K562 (cell line): ENCODE measurements at regions not wholly inside any gene's neighbourhood (a gene's known extent, or its start where the extent isn't known, plus 50 kb on each side); places are given as distances from the start of the nearest gene placed in this dataset.
A peak's percentile ranks its signal among the peaks of the same experiment; 100 is the strongest.

Experiments
- ATAC-seq: fragments of 200-7000 bp; cut with Tn5 transposase; 3 replicates; pipeline ENCODE4 v1.9.1; 2020; ENCODE audit warnings: moderate library complexity
- BruUV-seq: library from RNA; stranded (reverse); fragments of 400-500 nt; replicated peaks from 2 replicates; lab custom pipeline; 2021; lab: Mats Ljungman, UMichigan
- CTCF ChIA-PET: fragments of 300-600 bp; formaldehyde crosslinking; extraction: SDS; loops from one replicate; lab custom pipeline; 2021; ENCODE audit warnings: low intra/inter-chr PET ratio; lab: Yijun Ruan, JAX
- POLR2A ChIA-PET: fragments of 300-600, 350-650 bp; sonication (Branson Sonifier 250); formaldehyde crosslinking; extraction: SDS; loops from one replicate; lab custom pipeline; 2021; ENCODE audit warnings: antibody characterized with exemption, inconsistent platforms; lab: Yijun Ruan, JAX
- DNase-seq, 4 experiments: peaks; one replicate each; pipeline versions ENCODE4 v3.0.0 to v3.0.0-alpha.2; 2011 to 2018; ENCODE audit warnings: low spot score in 3 of 4, mixed read lengths in 3 of 4; ENCODE audit errors: extremely low read depth in 1 of 4
- FAIRE-seq: peaks from 2 replicates; lab custom pipeline; 2011; peaks lifted over from hg19 to GRCh38; lab: Jason Lieb, UNC
- H2AFZ ChIP-seq: 2 replicates; pipeline ENCODE4 v1.6.0; 2011; ENCODE audit warnings: low read depth, low read length, control low read depth, inconsistent platforms
- H3K27ac ChIP-seq: fragments of 200-600 bp; 3 replicates; pipeline ENCODE4 v1.8.0; 2011; ENCODE audit warnings: low read depth, mild to moderate bottlenecking, control low read depth, inconsistent platforms, low read length, moderate library complexity, mixed read lengths; ENCODE audit errors: extremely low read depth
- H3K27me3 ChIP-seq, 2 experiments: fragments of 300-600 bp in 1 of 2; 2 replicates in 1 of 2; 3 replicates in 1 of 2; pipeline versions ENCODE4 v1.6.0 to v1.8.0; 2011; ENCODE audit warnings: inconsistent platforms in 2 of 2, low read length in 2 of 2, mild to moderate bottlenecking in 1 of 2, mixed read lengths in 1 of 2, moderate library complexity in 1 of 2; ENCODE audit not compliant: control insufficient read depth in 2 of 2, insufficient read depth in 2 of 2
- H3K36me3 ChIP-seq: fragments of 300-600 bp; 3 replicates; pipeline ENCODE4 v1.8.0; 2011; ENCODE audit warnings: mild to moderate bottlenecking, low read length, inconsistent platforms; ENCODE audit not compliant: control insufficient read depth, insufficient read depth
- H3K4me1 ChIP-seq, 2 experiments: fragments of 200-600 bp in 1 of 2; replicated peaks in 1 of 2; 2 replicates in 1 of 2; 3 replicates in 1 of 2; pipeline versions ENCODE4 v1.5.1 to v1.8.0; 2011; ENCODE audit warnings: inconsistent platforms in 2 of 2, low read length in 2 of 2, mild to moderate bottlenecking in 1 of 2, mixed read lengths in 1 of 2, moderate library complexity in 1 of 2; ENCODE audit not compliant: control insufficient read depth in 2 of 2, insufficient read depth in 2 of 2
- H3K4me2 ChIP-seq: 2 replicates; pipeline ENCODE4 v1.6.1; 2011; ENCODE audit warnings: low read length, control low read depth, inconsistent platforms, mixed read lengths; ENCODE audit not compliant: insufficient read depth
- H3K4me3 ChIP-seq: fragments of 200-600 bp; sonication (generic), shearing (Covaris generic); 2 replicates; pipeline ENCODE4 v1.5.1; 2016; ENCODE audit warnings: control low read depth, inconsistent platforms
- H3K79me2 ChIP-seq: fragments of 200-600 bp; 3 replicates; pipeline ENCODE4 v1.8.0; 2011; ENCODE audit warnings: low read length, inconsistent platforms; ENCODE audit not compliant: control insufficient read depth, insufficient read depth
- H3K9ac ChIP-seq, 2 experiments: 2 replicates each; pipeline versions ENCODE4 v1.6.0 to v1.6.1; 2011; ENCODE audit warnings: low read depth in 2 of 2, low read length in 2 of 2, control low read depth in 1 of 2, inconsistent platforms in 1 of 2, mild to moderate bottlenecking in 1 of 2, mixed read lengths in 1 of 2; ENCODE audit not compliant: insufficient read depth in 1 of 2
- H3K9me1 ChIP-seq: one replicate; pipeline ENCODE4 v1.6.0; 2011; ENCODE audit warnings: inconsistent platforms, mild to moderate bottlenecking, low read length, moderate library complexity; ENCODE audit not compliant: control insufficient read depth, insufficient read depth
- H3K9me3 ChIP-seq: replicated peaks from 2 replicates; pipeline ENCODE4 v1.5.1; 2011; ENCODE audit warnings: low read depth, low read length, inconsistent platforms; ENCODE audit not compliant: control insufficient read depth, insufficient read depth
- H4K20me1 ChIP-seq: replicated peaks from 2 replicates; pipeline ENCODE4 v1.6.1; 2011; ENCODE audit warnings: low read length, inconsistent platforms, mixed read lengths; ENCODE audit not compliant: control insufficient read depth, insufficient read depth
- HLTF ChIP-seq: fragments of 450-650 bp; IDR thresholded peaks from 2 replicates; pipeline ENCODE4 v1.6.1; 2016
- ZBTB40 ChIP-seq, 2 experiments: fragments of 450-650 bp in 1 of 2; sonication (generic) in 1 of 2; formaldehyde crosslinking in 1 of 2; IDR thresholded peaks; 2 replicates each; pipeline versions ENCODE4 v1.7.1 to v1.9.0; 2016 to 2022; ENCODE audit warnings: inconsistent platforms in 1 of 2, mild to moderate bottlenecking in 1 of 2, missing genetic modification reagents in 1 of 2
- ZNF398 ChIP-seq: fragments of 250-450 bp; sonication (Bioruptor Pico); IDR thresholded peaks from 2 replicates; pipeline ENCODE4 v1.8.0; 2021; ENCODE audit warnings: moderate library complexity, mild to moderate bottlenecking, inconsistent platforms
- WGBS: fragments of 100-300 bp; shearing (Covaris generic); methylation state at CpG from one replicate; pipeline ENCODE4 v1.1.6; 2016; ENCODE audit warnings: low coverage, mixed read lengths; ENCODE audit not compliant: insufficient coverage; ENCODE audit errors: missing lambda C conversion rate; 5-methylcytosine and 5-hydroxymethylcytosine counted together
- in situ Hi-C: fragments of 300-500 bp; cut with MboI; formaldehyde crosslinking; loops from 4 replicates; pipeline ENCODE4 v1.15.0; 2018; ENCODE audit warnings: inconsistent platforms, mixed read lengths
- intact Hi-C: fragments of 100-400 bp; cut with micrococcal nuclease; formaldehyde crosslinking; loops from 2 replicates; pipeline ENCODE4 v1.14.2; 2022

GRCh38 chr10:78755877-78756455, 312.8 kb upstream of the ZMIZ1 start:
- Histone ChIP-seq H3K36me3 (no peaks in the 10 kb centered on the region), H3K9me3 (no peaks in the 10 kb centered on the region), H3K9ac (no peak overlapping the region), H2AFZ (no peak overlapping the region), H3K27me3 (peaks cover 33 to 63% of the 10 kb centered on the region in 2 experiments), H3K4me3 (no peak overlapping the region), H3K4me2 (no peak overlapping the region), H3K9me1 (peaks cover 4% of the 10 kb centered on the region), H3K4me1 (no peaks in the 10 kb centered on the region), H3K79me2 (no peaks in the 10 kb centered on the region), H3K27ac (no peak overlapping the region), H4K20me1 (peaks cover 13% of the 10 kb centered on the region)
- POLR2A ChIA-PET, result no interaction called here
- DNase-seq (no peak), FAIRE-seq (no peak), ATAC-seq (no peak)
- BruUV-seq, result no TSS peak
- intact Hi-C loops (no loop called here), in situ Hi-C loops (no loop called here)
- CTCF ChIA-PET, result no interaction called here
- 1% methylated on average over 3 of the region's 3 CpGs for WGBS
- no peak for TF ChIP-seq HLTF
- TF ChIP-seq ZNF398, result no peak
- peak; percentile 90 for TF ChIP-seq ZBTB40 (IDR thresholded peaks at IDR 0.05)
- TF ChIP-seq ZBTB40 (CRISPR knock-in tag; IDR thresholded peaks at IDR 0.05), result peak; percentile 67
